Osteocyte (in vitro differentiated cells): ENCODE measurements at regions not wholly inside any gene's neighbourhood (a gene's known extent, or its start where the extent isn't known, plus 50 kb on each side); places are given as distances from the start of the nearest gene placed in this dataset.

Source experiments
- DNase-seq: peaks from one replicate; pipeline ENCODE4 v3.0.0; 2021; ENCODE audit warnings: mixed read lengths; ENCODE audit not compliant: unreplicated experiment; ENCODE audit errors: extremely low spot score
- H3K27ac Mint-ChIP-seq: one replicate; pipeline ENCODE4 v1.8.0; 2021; ENCODE audit warnings: mild to moderate bottlenecking, mixed read lengths; ENCODE audit not compliant: unreplicated experiment
- H3K27me3 Mint-ChIP-seq: one replicate; pipeline ENCODE4 v1.8.0; 2021; ENCODE audit warnings: mixed read lengths; ENCODE audit not compliant: unreplicated experiment
- H3K36me3 Mint-ChIP-seq: one replicate; pipeline ENCODE4 v1.8.0; 2021; ENCODE audit warnings: mixed read lengths; ENCODE audit not compliant: unreplicated experiment
- H3K4me1 Mint-ChIP-seq: one replicate; pipeline ENCODE4 v1.8.0; 2021; ENCODE audit warnings: mixed read lengths; ENCODE audit not compliant: unreplicated experiment
- H3K4me3 Mint-ChIP-seq: one replicate; pipeline ENCODE4 v1.8.0; 2021; ENCODE audit warnings: mild to moderate bottlenecking, moderate library complexity, mixed read lengths; ENCODE audit not compliant: unreplicated experiment
- H3K9me3 Mint-ChIP-seq: one replicate; pipeline ENCODE4 v1.8.0; 2021; ENCODE audit warnings: mixed read lengths; ENCODE audit not compliant: unreplicated experiment
- TF ChIP-seq, protein P1 (sequence below): fragments of 200-600 bp; sonication (generic); IDR thresholded peaks from 2 replicates; pipeline ENCODE4 v1.5.0; 2021; ENCODE audit warnings: antibody characterized with exemption, mild to moderate bottlenecking, moderate library complexity

DNA sequence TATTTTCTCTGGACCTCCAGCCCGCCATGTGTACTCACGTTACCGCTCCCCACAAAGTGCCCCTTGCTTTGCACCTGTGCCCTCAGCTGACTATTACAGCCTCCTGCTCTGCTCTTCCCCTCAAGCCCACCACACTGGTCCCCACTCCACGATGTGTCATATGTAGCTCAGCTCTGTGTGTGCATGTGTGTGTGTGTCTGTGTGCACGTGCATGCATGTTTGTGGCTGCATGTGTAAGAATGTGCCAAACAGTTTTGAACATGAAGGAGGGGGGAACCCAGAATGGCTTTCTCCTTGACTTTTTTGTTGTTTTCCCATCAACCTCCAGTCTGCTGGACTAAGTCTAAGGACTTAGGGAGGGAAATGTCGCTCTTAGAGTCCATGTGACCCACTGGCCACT, 54.8 kb upstream of the BTRC start:
- Mint-ChIP-seq H3K36me3 (no peaks in the 10 kb centered on the region), H3K27ac (no peak overlapping the region), H3K27me3 (peaks cover 75% of the 10 kb centered on the region), H3K9me3 (no peaks in the 10 kb centered on the region), H3K4me3 (no peak overlapping the region), H3K4me1 (no peaks in the 10 kb centered on the region)
- DNase-seq: no peak
- TF ChIP-seq, protein P1, sequence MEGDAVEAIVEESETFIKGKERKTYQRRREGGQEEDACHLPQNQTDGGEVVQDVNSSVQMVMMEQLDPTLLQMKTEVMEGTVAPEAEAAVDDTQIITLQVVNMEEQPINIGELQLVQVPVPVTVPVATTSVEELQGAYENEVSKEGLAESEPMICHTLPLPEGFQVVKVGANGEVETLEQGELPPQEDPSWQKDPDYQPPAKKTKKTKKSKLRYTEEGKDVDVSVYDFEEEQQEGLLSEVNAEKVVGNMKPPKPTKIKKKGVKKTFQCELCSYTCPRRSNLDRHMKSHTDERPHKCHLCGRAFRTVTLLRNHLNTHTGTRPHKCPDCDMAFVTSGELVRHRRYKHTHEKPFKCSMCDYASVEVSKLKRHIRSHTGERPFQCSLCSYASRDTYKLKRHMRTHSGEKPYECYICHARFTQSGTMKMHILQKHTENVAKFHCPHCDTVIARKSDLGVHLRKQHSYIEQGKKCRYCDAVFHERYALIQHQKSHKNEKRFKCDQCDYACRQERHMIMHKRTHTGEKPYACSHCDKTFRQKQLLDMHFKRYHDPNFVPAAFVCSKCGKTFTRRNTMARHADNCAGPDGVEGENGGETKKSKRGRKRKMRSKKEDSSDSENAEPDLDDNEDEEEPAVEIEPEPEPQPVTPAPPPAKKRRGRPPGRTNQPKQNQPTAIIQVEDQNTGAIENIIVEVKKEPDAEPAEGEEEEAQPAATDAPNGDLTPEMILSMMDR: no peak

- Mint-ChIP-seq H3K27ac (no peak overlapping the region), H3K36me3 (no peaks in the 10 kb centered on the region), H3K4me3 (no peak overlapping the region), H3K4me1 (no peaks in the 10 kb centered on the region), H3K27me3 (peaks cover 73% of the 10 kb centered on the region), H3K9me3 (no peaks in the 10 kb centered on the region)
- TF ChIP-seq, protein P1: peak; percentile 38
- no peak for DNase-seq
These were observed 52.7 kb upstream of the BTRC start for GRCh38 chr10:101301111-101301731.

DNA sequence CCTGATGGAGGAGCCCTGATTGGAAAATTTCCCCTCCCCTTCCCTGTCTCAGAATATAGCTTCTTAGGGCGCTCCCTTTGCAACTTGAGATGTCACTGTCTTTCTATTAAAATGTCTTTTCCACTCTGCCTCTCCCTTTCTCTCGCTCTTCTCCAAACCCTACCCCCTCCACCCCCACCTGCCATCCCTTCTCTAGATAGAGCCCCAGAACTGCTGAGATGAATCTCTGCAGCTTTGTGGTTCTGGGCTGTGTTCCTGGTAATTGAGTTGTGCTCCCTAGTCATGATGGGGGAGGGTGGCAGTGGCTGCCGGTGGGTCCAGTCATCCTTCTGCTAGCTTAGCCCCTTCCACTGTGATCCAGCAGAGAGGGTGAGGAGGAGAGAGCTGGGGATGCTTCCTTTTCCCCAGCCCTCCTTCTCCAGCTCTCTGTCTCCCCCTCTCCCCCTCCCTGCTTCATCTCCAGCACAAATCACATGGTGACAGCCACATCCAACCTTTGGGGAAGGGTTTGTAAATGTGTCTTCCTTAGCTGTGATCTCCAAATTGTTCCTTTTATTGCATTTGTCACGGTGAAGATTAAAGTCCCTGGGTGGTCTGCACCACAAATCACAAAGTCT, 50.8 kb upstream of the BTRC start:
- no peaks in the 10 kb centered on the region for H3K9me3 Mint-ChIP-seq
- no peaks in the 10 kb centered on the region for H3K36me3 Mint-ChIP-seq
- no peak for DNase-seq
- H3K4me1 Mint-ChIP-seq: no peaks in the 10 kb centered on the region
- TF ChIP-seq, protein P1: no peak
- no peak overlapping the region for H3K4me3 Mint-ChIP-seq
- H3K27ac Mint-ChIP-seq: no peak overlapping the region
- H3K27me3 Mint-ChIP-seq: peaks cover 76% of the 10 kb centered on the region
